ENCODE measurements at regions not wholly inside any gene's neighbourhood (a gene's known extent, or its start where the extent isn't known, plus 50 kb on each side); places are given as distances from the start of the nearest gene placed in this dataset.
A peak's percentile ranks its signal among the peaks of the same experiment; 100 is the strongest.
"Not testable (repeated sequence)": the region's sequence is repeated elsewhere in the genome, so short reads cannot be mapped to it uniquely, and the experiment has no call there.

DNA sequence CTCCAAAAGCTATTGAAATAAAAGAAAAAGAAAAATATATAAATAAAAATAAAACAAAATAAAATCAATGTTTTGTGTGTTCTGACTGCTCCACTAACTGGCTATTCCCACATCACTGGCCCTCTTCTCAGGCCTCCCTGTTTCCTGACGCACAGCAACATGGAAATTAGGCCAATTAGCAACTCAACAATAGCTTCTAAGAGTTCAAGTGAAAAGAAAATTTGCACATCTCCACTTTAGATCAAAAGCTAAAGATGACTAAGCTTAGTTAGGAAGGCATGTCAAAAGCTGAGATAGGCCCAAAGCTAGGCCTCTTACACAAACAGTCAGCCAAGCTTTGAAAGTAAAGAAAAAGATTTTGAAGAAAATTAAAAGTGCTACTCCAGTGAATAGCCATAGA, 200.8 kb downstream of the DUSP6 start:
- DNase-seq: no peak

DNA sequence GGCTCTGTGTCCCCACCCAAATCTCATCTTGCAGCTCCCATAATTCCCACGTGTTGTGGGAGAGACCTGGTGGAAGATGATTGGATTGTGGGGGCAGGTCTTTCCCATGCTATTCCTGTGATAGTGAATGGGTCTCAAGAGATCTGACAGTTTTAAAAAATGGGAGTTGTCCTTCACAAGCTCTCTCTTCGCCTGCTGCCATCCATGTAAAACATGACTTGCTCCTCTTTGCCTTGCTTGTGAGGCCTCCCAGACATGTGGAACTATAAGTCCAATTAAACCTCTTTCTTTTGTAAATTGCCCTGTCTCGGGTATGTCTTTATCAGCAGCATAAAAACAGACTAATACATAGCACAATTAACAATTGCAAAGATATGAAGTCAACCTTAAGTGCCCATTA, 201.5 kb downstream of the DUSP6 start:
- not testable (repeated sequence) for DNase-seq

DNA sequence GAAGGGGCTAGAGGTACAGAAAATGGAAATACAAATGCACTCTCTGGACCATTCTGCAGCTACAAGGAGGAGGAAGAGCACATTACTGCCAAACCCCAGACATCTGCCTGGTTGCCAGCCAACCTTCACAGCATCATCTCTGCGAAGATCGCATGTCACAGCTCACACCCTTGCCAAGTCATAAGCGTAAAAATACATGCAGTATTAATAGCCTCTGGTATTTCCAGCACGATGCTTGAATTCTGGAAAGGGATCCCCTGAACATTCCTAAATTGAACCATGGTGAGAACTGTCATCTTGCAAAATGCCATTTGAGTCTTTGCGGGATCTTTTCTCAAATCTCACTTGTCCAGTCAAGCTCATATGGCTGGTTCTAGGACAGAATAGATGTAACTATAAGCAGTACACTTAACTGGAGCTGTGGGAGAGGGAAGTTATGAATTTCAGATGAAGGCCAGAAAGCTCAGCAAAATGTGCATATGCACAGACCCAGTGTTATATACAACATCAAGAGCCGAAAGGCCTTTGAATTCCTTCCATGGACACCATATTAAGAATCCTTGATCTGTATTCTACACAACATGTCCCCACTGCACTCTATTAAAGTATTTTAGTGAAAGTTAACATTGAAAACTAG, 211.6 kb downstream of the DUSP6 start:
- no peak for DNase-seq

- no peak for DNase-seq
Observed at GRCh38 chr12:89140141-89140540, 212.2 kb downstream of the DUSP6 start.

DNA sequence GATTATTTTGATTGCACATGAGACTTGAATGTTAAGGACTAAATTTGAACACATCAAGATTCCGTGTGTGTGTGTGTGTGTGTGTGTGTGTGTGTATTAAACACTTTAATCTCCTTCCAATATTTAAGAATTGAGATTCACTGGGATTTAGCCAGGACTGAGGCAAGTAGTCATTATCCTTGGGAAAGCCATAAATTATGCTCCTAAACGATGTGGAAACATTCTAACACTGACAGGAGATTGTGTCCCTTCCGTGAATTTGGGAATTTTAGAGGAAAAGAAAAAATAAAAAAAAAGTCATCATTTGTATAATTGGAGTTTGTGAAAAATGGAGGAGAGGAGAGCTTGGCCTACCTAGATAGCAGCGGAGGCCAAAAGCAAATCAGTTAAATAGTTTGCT, 212.9 kb downstream of the DUSP6 start:
- DNase-seq: no peak

DNA sequence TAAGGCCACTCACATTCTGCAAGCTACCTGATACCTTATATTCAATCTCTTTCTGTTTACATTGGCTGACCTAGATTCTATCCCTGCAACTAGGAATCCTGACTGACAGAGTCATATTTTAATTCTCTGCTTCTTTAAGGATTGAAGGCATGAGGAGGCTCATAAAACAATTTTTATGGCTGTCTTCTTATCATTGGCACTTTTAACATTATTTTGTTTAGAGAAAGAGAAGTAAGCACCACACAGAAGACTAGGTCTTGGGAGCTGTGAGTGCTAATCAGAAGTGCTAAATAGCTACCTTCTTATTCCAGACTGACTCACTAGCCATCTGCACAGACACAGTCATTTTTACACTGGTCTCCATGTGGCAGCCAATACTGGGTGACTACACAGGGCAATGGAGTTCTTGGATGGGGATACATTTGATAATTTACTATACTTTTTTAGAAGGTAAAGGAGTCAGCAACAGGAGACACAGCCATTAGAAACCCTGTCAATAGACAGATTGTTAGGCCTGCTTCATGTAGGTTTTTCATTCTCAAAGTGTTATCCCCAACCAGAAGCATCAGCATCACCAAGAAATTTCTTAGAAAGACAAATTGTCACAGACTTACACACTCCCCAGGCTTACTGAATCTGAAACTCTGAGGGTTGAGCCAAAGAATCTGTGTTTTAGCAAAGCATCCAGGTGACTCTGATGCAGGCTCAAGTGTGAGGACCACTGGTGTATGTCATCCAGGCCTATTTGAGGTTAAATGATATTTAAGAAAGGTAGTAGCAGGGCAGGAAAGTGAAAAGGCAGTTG, 214.1 kb downstream of the DUSP6 start:
- DNase-seq: no peak

DNA sequence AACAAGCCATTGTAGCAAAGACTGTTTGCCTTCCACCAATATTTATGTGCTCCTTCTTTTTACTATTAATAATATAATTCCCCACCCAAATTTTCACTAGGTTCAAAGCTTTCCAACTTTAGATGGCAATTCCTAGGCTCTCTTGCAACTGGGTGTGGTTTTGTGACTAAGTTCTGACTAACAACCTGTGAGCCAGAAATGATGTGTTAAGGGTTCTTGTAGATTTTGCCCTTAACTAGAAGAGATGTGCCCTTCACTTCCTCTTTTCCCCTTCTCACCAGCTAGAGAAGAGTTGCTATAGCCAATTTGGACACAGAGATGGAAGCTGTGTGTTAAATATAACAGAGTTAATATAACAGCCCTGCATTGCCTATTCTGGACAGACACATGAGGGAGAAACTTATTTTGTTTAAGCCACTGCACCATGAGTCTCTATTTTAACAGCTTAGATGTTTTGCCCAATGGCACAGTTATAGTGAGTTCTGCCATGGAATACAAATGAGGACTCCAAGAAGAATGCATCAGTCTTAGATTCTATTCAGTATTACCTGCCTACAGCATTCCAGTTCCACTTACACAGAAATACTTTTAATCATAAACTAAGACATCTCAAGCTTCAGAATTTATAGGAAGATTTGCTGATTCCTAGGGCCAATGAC, 216.2 kb downstream of the DUSP6 start:
- peak; percentile 87 for DNase-seq

DNA sequence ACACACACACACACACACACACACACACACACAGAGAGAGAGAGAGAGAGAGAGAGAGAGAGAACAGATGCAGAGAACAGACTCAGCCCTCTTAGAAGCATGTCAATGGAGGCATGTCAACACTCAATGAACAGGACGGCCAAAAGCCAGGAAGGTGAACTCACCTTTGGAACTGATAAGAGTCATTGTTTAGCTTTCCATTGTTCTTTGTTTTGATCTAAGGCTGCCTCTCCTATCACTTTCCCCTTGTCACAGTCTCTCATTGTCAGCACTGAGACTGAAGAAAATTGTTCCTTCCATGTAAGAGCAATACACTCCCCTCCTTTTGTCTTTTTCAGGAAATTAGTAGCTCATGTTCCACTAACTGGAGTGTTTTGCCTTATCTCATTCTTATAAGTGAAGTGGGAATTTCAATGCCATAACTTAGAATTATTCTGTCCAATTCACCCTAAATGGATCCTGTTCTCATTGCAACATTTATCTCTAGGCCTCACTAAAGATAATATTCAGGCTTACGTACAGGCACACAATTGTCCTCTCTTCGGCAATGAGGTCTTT, 218.0 kb downstream of the DUSP6 start:
- no peak for DNase-seq

GRCh38 chr12:89129167-89129870, 223.0 kb downstream of the DUSP6 start:
- DNase-seq: no peak

DNA sequence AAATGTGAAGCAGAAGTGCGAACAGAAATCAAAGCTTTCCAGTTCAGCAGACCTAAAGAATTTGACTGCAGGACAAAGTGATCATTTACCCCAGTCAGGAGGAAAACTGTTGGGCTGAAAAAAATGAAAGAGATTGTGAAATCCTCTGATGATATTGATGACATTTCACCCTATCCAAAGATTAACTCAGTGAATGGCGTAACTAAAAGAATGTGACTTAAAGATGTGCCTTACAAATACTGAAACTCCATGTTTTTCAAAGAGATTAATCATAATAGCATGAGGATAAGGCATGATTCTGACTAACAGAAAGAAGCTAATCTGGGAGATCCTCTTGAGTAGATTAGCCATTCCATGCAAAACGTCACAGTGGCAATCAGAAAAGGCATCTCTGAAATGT, 225.6 kb downstream of the DUSP6 start:
- peak; percentile 28 for DNase-seq

DNA sequence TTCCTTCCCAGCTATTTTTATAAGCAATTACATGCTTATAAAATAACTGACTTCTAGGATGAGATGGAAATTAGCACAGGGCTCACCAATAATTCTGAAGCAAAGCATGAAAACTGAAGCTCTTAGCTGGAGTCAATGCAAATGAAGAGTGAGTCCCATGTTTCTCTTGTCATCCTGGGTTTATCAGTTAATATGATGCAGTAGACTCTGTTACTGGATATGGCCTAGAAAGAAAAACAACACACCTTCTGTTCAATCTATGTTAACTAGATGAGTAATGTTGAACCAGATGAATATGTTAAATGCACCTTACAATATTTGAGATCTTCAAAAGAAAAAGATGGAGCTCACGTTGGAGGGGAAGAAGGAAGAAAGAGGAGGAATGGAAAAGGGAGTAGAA, 229.4 kb downstream of the DUSP6 start:
- DNase-seq: no peak

DNA sequence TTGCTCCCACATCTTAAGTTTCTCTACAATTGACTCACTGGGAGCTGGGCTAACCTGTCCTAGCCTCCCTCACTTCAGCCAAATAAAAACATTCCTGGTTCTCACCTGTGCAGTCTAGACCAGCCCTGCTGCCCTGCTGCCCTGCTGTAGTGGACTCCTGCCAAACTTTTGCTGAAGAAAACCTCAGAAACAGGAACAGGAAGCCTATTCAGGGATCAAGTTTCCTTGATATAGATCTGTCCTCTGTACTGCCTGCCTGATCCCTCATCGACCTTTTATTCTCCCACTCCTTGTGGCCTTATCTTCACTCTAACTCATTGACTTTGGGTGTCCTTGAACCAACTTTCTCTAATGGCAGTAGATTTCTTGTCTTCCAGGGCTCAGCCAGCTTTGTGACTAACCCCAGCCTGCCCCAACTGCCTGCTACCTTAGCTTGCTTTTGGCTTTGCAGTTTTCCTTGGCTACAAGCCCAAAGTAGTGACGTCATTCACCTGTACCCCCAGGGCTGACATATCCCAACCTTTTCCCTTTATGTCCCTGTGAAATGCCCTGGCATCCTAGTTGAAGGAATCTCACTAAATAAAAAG, 234.8 kb downstream of the DUSP6 start:
- peak; percentile 28 for DNase-seq

- DNase-seq: no peak
Observed at GRCh38 chr12:89111964-89112363, 240.3 kb downstream of the DUSP6 start.

DNA sequence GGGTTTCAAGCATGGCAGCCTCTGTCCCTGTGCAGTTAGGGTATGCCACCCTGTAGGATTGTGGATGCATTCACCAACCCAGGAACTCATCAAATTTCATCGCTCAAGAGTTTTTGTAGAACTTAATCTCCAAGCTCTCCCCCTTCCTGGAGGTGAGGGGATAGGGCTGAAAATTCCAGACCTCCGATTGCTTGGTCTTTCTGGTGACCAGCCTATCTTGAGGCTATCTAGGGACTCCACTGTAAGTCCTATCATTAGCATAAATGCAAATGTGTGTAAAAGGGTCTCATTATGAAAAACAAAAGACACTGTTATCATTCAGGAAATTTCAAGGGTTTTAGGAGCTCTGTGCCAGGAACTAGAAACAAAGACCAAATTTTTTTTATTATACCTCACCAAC, 244.0 kb downstream of the DUSP6 start:
- no peak for DNase-seq

- DNase-seq: no peak
Observed at GRCh38 chr12:89106950-89107349, 245.4 kb downstream of the DUSP6 start.

GRCh38 chr12:89105243-89105642, 247.1 kb downstream of the DUSP6 start:
- DNase-seq: no peak

GRCh38 chr12:89103831-89104230, 248.5 kb downstream of the DUSP6 start:
- DNase-seq: no peak

GRCh38 chr12:89101440-89101839, 250.9 kb downstream of the DUSP6 start:
- no peak for DNase-seq

DNA sequence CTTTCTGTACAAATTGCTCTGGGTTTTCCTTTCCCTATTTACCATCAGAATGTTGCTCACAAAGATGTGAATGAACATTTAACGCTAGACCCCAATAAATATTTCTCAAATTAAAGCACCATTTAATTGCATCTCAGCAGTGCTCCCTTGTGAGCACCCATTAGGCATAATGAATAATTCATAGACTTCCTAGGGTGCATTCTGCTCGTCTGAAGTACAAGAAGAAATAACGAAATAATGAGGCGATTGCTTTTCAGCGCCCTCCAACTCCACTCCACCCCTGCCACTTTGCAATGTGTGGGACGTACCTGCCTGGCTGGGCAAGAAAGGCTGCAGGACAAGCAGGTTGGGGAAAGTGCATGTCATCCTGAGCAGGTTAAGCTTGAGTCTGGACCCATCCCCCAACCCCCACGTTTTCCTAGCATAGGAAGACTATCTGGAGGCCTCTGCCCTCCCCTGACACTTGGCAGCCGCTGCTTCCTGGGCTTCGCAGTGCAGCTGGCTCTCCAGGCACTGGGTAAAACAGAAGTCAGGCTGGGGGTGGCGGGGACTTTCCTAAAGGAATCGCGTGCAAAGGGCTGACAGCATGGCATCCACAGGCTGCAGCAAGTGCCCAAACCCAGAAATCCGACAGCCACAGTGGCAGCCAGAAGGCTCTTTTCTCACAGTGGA, 253.7 kb downstream of the DUSP6 start:
- DNase-seq: no peak

GRCh38 chr12:89092297-89092696, 260.0 kb downstream of the DUSP6 start:
- DNase-seq: no peak

DNA sequence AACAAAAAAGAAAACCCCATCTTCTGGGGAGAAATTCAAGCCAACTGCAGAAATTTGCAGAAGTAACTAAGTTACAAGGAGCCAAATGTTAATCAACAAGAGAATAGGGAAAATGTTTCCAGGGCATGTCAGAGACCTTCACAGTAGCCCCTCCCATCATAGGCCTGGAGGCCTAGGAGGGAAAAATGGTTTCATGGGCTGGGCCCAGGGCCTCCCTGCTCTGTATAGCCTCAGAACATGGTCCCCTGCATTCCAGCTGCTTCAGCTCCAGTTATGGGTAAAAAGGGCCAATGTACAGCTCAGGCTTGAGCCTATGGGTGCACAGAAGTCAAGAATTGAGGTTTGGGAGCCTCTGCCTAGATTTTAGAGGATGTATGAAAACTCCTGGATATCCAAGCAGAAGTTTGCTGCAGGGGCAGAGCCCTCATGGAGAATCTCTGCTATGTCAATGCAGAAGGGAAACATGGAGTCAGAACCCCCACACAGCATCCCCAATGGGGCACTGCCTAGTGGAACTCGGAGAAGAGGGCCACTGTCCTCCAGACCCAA, 260.9 kb downstream of the DUSP6 start:
- DNase-seq: no peak

DNA sequence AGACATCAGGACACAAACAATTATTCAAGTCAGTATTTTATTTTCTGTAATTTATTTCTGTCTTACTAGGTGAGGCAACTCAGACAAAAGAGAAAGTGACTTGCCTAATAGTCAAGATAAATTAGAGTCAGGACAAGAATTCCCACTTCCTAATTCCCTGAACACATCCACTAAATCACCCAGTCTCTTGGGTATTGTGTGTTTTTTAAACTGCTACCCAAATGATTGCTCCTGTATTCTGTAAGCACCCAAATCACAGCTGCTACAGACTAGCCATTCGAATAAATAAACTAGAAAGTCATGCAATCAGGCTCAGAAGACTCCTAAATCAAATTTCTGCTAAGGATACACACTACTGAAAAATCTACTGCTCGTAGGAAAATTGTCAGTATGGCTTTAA, 263.0 kb downstream of the DUSP6 start:
- no peak for DNase-seq
